WTC11 (cell line): ENCODE measurements at regions not wholly inside any gene's neighbourhood (a gene's known extent, or its start where the extent isn't known, plus 50 kb on each side); places are given as distances from the start of the nearest gene placed in this dataset.

ENCODE experiments used
- IRF1 ChIP-seq: sonication (generic); formaldehyde crosslinking; IDR thresholded peaks from 2 replicates; pipeline ENCODE4 v1.8.0; 2023; ENCODE audit warnings: missing genetic modification reagents
- MAX ChIP-seq: sonication (generic); formaldehyde crosslinking; IDR thresholded peaks from 2 replicates; pipeline ENCODE4 v1.8.0; 2022; ENCODE audit warnings: mild to moderate bottlenecking, missing genetic modification reagents
- USF2 ChIP-seq: sonication (generic); formaldehyde crosslinking; IDR thresholded peaks from 2 replicates; pipeline ENCODE4 v1.8.1; 2023; ENCODE audit warnings: mild to moderate bottlenecking, missing genetic modification reagents, moderate library complexity

- TF ChIP-seq USF2 (CRISPR knock-in tag) (no peak), IRF1 (no peak), MAX (no peak)
These were observed 257.2 kb downstream of the ANAPC1 start for GRCh38 chr2:111626865-111627163.
